ENCODE measurements at regions not wholly inside any gene's neighbourhood (a gene's known extent, or its start where the extent isn't known, plus 50 kb on each side); places are given as distances from the start of the nearest gene placed in this dataset.

DNA sequence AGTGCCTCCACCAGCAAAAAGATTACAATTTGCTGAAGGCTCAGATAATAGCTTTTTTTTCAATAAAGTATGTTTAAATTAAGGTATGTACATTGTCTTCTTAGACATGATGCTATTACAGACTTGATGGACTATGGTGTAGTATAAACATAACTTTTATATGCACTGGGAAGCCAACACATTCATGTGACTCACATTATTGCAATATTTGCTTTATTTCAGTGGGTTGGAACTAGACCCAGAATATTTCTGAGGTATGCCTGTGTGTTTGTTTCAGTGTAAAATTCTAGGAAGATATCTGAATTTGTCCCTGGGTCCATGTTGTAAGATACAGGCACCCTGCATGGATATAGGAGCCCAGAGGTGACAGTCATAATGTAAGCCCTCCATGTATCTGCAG is 120.0 kb upstream of the BDNF start:
- intact Hi-C loops (cut with micrococcal nuclease; ENCODE audit: unreplicated experiment), result no loop called here
- peaks cover 6% of the 10 kb centered on the region for H3K4me1 Mint-ChIP-seq (ENCODE audit: low read depth, unreplicated experiment)
- TF ChIP-seq, protein P1, sequence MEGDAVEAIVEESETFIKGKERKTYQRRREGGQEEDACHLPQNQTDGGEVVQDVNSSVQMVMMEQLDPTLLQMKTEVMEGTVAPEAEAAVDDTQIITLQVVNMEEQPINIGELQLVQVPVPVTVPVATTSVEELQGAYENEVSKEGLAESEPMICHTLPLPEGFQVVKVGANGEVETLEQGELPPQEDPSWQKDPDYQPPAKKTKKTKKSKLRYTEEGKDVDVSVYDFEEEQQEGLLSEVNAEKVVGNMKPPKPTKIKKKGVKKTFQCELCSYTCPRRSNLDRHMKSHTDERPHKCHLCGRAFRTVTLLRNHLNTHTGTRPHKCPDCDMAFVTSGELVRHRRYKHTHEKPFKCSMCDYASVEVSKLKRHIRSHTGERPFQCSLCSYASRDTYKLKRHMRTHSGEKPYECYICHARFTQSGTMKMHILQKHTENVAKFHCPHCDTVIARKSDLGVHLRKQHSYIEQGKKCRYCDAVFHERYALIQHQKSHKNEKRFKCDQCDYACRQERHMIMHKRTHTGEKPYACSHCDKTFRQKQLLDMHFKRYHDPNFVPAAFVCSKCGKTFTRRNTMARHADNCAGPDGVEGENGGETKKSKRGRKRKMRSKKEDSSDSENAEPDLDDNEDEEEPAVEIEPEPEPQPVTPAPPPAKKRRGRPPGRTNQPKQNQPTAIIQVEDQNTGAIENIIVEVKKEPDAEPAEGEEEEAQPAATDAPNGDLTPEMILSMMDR (IDR thresholded peaks at IDR 0.05; ENCODE audit: insufficient read depth in 1 of 2, low read depth in 1 of 2, low read length in 1 of 2, severe bottlenecking in 1 of 2, unreplicated experiment in 1 of 2), result no peak

GRCh38 chr11:27816197-27816596 is 115.9 kb upstream of the BDNF start:
- no peaks in the 10 kb centered on the region for H3K36me3 ChIP-seq (ENCODE audit: control insufficient read depth, insufficient read depth, low read length)
- no peaks in the 10 kb centered on the region for H3K9me3 ChIP-seq
- Mint-ChIP-seq H3K4me1 (ENCODE audit: low read depth, unreplicated experiment) (peaks cover 6% of the 10 kb centered on the region), H3K9me3 (ENCODE audit: unreplicated experiment) (peaks cover 6% of the 10 kb centered on the region), H3K27me3 (ENCODE audit: insufficient read depth, unreplicated experiment) (no peaks in the 10 kb centered on the region), H3K27ac (ENCODE audit: unreplicated experiment) (no peak overlapping the region), H3K36me3 (ENCODE audit: insufficient read depth, unreplicated experiment) (no peaks in the 10 kb centered on the region), H3K4me3 (ENCODE audit: unreplicated experiment) (no peak overlapping the region)
- no peak for DNase-seq
- CTCF ChIA-PET, result no interaction called here
- H3K27me3 ChIP-seq (replicated peaks; ENCODE audit: control insufficient read depth, insufficient read depth, low read length), result no peaks in the 10 kb centered on the region
- H3K4me3 ChIP-seq (ENCODE audit: low read depth, low read length), result no peak overlapping the region
- H3K4me1 ChIP-seq, result no peaks in the 10 kb centered on the region
- BruUV-seq (replicated peaks), result no TSS peak
- POLR2A ChIA-PET, result no interaction called here
- intact Hi-C loops (cut with micrococcal nuclease; ENCODE audit: unreplicated experiment), result no loop called here
- TF ChIP-seq, protein P1 (IDR thresholded peaks at IDR 0.05; ENCODE audit: insufficient read depth in 1 of 2, low read depth in 1 of 2, low read length in 1 of 2, severe bottlenecking in 1 of 2, unreplicated experiment in 1 of 2), result no peak

More for the DNA sequence above, 120.0 kb upstream of the BDNF start:
- no peaks in the 10 kb centered on the region for H3K9me3 Mint-ChIP-seq (ENCODE audit: unreplicated experiment)
- BruUV-seq (replicated peaks), result no TSS peak
- no peak overlapping the region for H3K4me3 ChIP-seq (ENCODE audit: low read depth, low read length)
- H3K9me3 ChIP-seq, result no peaks in the 10 kb centered on the region
- no peak for DNase-seq
- H3K36me3 Mint-ChIP-seq (ENCODE audit: insufficient read depth, unreplicated experiment), result no peaks in the 10 kb centered on the region
- H3K4me3 Mint-ChIP-seq (ENCODE audit: unreplicated experiment), result no peak overlapping the region
- POLR2A ChIA-PET, result no interaction called here
- no peaks in the 10 kb centered on the region for H3K4me1 ChIP-seq
- H3K27ac Mint-ChIP-seq (ENCODE audit: unreplicated experiment), result no peak overlapping the region
- no peaks in the 10 kb centered on the region for H3K27me3 Mint-ChIP-seq (ENCODE audit: insufficient read depth, unreplicated experiment)
- H3K27me3 ChIP-seq (replicated peaks; ENCODE audit: control insufficient read depth, insufficient read depth, low read length), result no peaks in the 10 kb centered on the region
- CTCF ChIA-PET, result no interaction called here
- H3K36me3 ChIP-seq (ENCODE audit: control insufficient read depth, insufficient read depth, low read length), result no peaks in the 10 kb centered on the region

DNA sequence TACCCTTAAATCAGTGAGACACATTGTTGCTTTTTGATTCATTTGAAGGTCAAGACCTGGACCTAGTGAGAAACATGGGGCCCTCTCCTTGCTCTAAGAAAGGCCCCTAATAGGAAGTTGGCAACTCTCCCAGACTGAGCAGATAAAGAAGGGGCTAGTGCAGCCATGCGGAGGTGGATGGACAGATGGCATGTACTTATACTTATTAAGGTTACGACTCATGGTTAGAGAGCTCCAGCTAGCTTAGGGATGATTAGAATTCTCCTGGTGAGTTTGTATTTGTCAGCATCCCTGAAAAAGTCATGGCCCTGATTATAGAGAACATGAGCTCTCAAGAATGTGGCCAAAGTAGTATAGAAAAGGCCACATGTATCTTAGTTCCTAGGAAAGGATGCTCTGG is 112.1 kb upstream of the BDNF start:
- BruUV-seq (replicated peaks), result no TSS peak
- H3K36me3 Mint-ChIP-seq (ENCODE audit: insufficient read depth, unreplicated experiment), result no peaks in the 10 kb centered on the region
- POLR2A ChIA-PET, result no interaction called here

More for the DNA sequence above, 112.1 kb upstream of the BDNF start:
- no peaks in the 10 kb centered on the region for H3K27me3 Mint-ChIP-seq (ENCODE audit: insufficient read depth, unreplicated experiment)
- intact Hi-C loops (cut with micrococcal nuclease; ENCODE audit: unreplicated experiment), result no loop called here
- no peaks in the 10 kb centered on the region for H3K9me3 ChIP-seq
- H3K4me1 Mint-ChIP-seq (ENCODE audit: low read depth, unreplicated experiment), result peaks cover 6% of the 10 kb centered on the region
- H3K27me3 ChIP-seq (replicated peaks; ENCODE audit: control insufficient read depth, insufficient read depth, low read length), result no peaks in the 10 kb centered on the region
- CTCF ChIA-PET, result no interaction called here
- peaks cover 6% of the 10 kb centered on the region for H3K9me3 Mint-ChIP-seq (ENCODE audit: unreplicated experiment)
- TF ChIP-seq, protein P1 (IDR thresholded peaks at IDR 0.05; ENCODE audit: insufficient read depth in 1 of 2, low read depth in 1 of 2, low read length in 1 of 2, severe bottlenecking in 1 of 2, unreplicated experiment in 1 of 2), result no peak
- H3K4me3 Mint-ChIP-seq (ENCODE audit: unreplicated experiment), result no peak overlapping the region
- no peaks in the 10 kb centered on the region for H3K36me3 ChIP-seq (ENCODE audit: control insufficient read depth, insufficient read depth, low read length)
- H3K4me1 ChIP-seq, result no peaks in the 10 kb centered on the region
- no peak overlapping the region for H3K27ac Mint-ChIP-seq (ENCODE audit: unreplicated experiment)
- DNase-seq, result no peak
- no peak overlapping the region for H3K4me3 ChIP-seq (ENCODE audit: low read depth, low read length)
